Esophagus squamous epithelium (tissue), 4 donors: ENCODE measurements at regions not wholly inside any gene's neighbourhood (a gene's known extent, or its start where the extent isn't known, plus 50 kb on each side); places are given as distances from the start of the nearest gene placed in this dataset.

Experiments used
- CTCF ChIP-seq, 6 experiments: fragments of 450-650 bp in 4 of 6; fragments of 200-600 bp in 2 of 6; sonication (generic) in 2 of 6; IDR thresholded peaks; one replicate each; pipeline ENCODE4 v1.5.1; 2016 to 2019; ENCODE audit warnings: antibody characterized with exemption in 6 of 6, mild to moderate bottlenecking in 4 of 6, moderate library complexity in 4 of 6
- POLR2A ChIP-seq, 4 donors: fragments of 450-650 bp; IDR thresholded peaks; one replicate each; pipeline ENCODE4 v1.6.1; 2017; ENCODE audit warnings: antibody characterized with exemption in 4 of 4, mild to moderate bottlenecking in 4 of 4, moderate library complexity in 3 of 4

GRCh38 chr2:117551858-117552257 lies 262.6 kb upstream of the DDX18 start:
- no peak for TF ChIP-seq CTCF (IDR thresholded peaks at IDR 0.05)
- TF ChIP-seq POLR2A (IDR thresholded peaks at IDR 0.05) = no peak
